Stimulated activated naive CD8-positive, alpha-beta T cell treated with anti-CD3 and anti-CD28 coated beads, Interleukin-15, amount 100 ng/mL, for 72 hours (primary cell): ENCODE measurements at regions not wholly inside any gene's neighbourhood (a gene's known extent, or its start where the extent isn't known, plus 50 kb on each side); places are given as distances from the start of the nearest gene placed in this dataset.
"Not testable (repeated sequence)": the region's sequence is repeated elsewhere in the genome, so short reads cannot be mapped to it uniquely, and the experiment has no call there.

Source experiments
- ATAC-seq: fragments of 150-1000 bp; cut with Tn5 transposase; 2 replicates; pipeline ENCODE4 v1.10.0; 2021; ENCODE audit warnings: mild to moderate bottlenecking, moderate library complexity
- DNase-seq, 2 donors: peaks; one replicate each; pipeline ENCODE4 v3.0.0; 2021 to 2022
- H3K27ac Mint-ChIP-seq, 2 donors: one replicate each; pipeline ENCODE4 v1.8.0; 2022; ENCODE audit warnings: mild to moderate bottlenecking in 2 of 2, mixed read lengths in 2 of 2, moderate library complexity in 2 of 2
- H3K27me3 Mint-ChIP-seq: one replicate; pipeline ENCODE4 v1.8.0; 2022; ENCODE audit warnings: mixed read lengths
- H3K4me1 Mint-ChIP-seq: one replicate; pipeline ENCODE4 v1.8.0; 2022; ENCODE audit warnings: mild to moderate bottlenecking, mixed read lengths
- H3K4me3 Mint-ChIP-seq, 2 donors: one replicate each; pipeline ENCODE4 v1.8.0; 2022; ENCODE audit warnings: mild to moderate bottlenecking in 2 of 2, mixed read lengths in 2 of 2, moderate library complexity in 1 of 2
- H3K9me3 Mint-ChIP-seq, 2 donors: one replicate each; pipeline ENCODE4 v1.8.0; 2022; ENCODE audit warnings: mixed read lengths in 2 of 2

- no peak overlapping the region for H3K27ac Mint-ChIP-seq
- no peaks in the 10 kb centered on the region for H3K4me1 Mint-ChIP-seq
- DNase-seq (no peak), ATAC-seq (no peak)
- H3K4me3 Mint-ChIP-seq = no peak overlapping the region
- H3K9me3 Mint-ChIP-seq = no peaks in the 10 kb centered on the region
- H3K27me3 Mint-ChIP-seq = no peaks in the 10 kb centered on the region
Observed at GRCh38 chr2:186934420-186934819, 85.5 kb upstream of the ZSWIM2 start.

- Mint-ChIP-seq H3K4me1 (no peaks in the 10 kb centered on the region), H3K9me3 (no peaks in the 10 kb centered on the region), H3K4me3 (no peak overlapping the region), H3K27ac (no peak overlapping the region), H3K27me3 (no peaks in the 10 kb centered on the region)
- ATAC-seq (no peak), DNase-seq (no peak)
Observed at GRCh38 chr2:186927867-186928191, 78.9 kb upstream of the ZSWIM2 start.

GRCh38 chr2:186927185-186927866 is 78.4 kb upstream of the ZSWIM2 start:
- no peaks in the 10 kb centered on the region for H3K27me3 Mint-ChIP-seq
- no peak overlapping the region for H3K4me3 Mint-ChIP-seq
- DNase-seq = no peak
- no peak overlapping the region for H3K27ac Mint-ChIP-seq
- no peaks in the 10 kb centered on the region for H3K4me1 Mint-ChIP-seq
- no peak for ATAC-seq
- no peaks in the 10 kb centered on the region for H3K9me3 Mint-ChIP-seq

- ATAC-seq (no peak), DNase-seq (no peak)
- no peak overlapping the region for H3K27ac Mint-ChIP-seq
- H3K4me3 Mint-ChIP-seq = no peak overlapping the region
- no peaks in the 10 kb centered on the region for H3K9me3 Mint-ChIP-seq
- no peaks in the 10 kb centered on the region for H3K4me1 Mint-ChIP-seq
- H3K27me3 Mint-ChIP-seq = no peaks in the 10 kb centered on the region
Observed at GRCh38 chr2:186925514-186925913, 76.5 kb upstream of the ZSWIM2 start.

GRCh38 chr2:186922316-186922715 is 73.3 kb upstream of the ZSWIM2 start:
- not testable (repeated sequence) for H3K27me3 Mint-ChIP-seq, H3K4me1 Mint-ChIP-seq, DNase-seq, H3K9me3 Mint-ChIP-seq, H3K27ac Mint-ChIP-seq, H3K4me3 Mint-ChIP-seq, ATAC-seq

GRCh38 chr2:186919296-186919695 is 70.3 kb upstream of the ZSWIM2 start:
- ATAC-seq = no peak
- no peaks in the 10 kb centered on the region for H3K27me3 Mint-ChIP-seq
- no peak overlapping the region for H3K4me3 Mint-ChIP-seq
- no peaks in the 10 kb centered on the region for H3K4me1 Mint-ChIP-seq
- DNase-seq = no peak
- H3K27ac Mint-ChIP-seq = no peak overlapping the region
- no peaks in the 10 kb centered on the region for H3K9me3 Mint-ChIP-seq

GRCh38 chr2:186918495-186918894 is 69.5 kb upstream of the ZSWIM2 start:
- DNase-seq = no peak
- no peaks in the 10 kb centered on the region for H3K27me3 Mint-ChIP-seq
- H3K9me3 Mint-ChIP-seq = no peaks in the 10 kb centered on the region
- no peak for ATAC-seq
- no peak overlapping the region for H3K4me3 Mint-ChIP-seq
- H3K27ac Mint-ChIP-seq = no peak overlapping the region
- H3K4me1 Mint-ChIP-seq = no peaks in the 10 kb centered on the region

- Mint-ChIP-seq H3K27me3 (no peaks in the 10 kb centered on the region), H3K4me1 (no peaks in the 10 kb centered on the region), H3K27ac (no peak overlapping the region), H3K9me3 (no peaks in the 10 kb centered on the region), H3K4me3 (no peak overlapping the region)
- ATAC-seq (no peak), DNase-seq (no peak)
Observed at GRCh38 chr2:186917866-186918265, 68.9 kb upstream of the ZSWIM2 start.

GRCh38 chr2:186913870-186914269 is 64.9 kb upstream of the ZSWIM2 start:
- H3K4me1 Mint-ChIP-seq = no peaks in the 10 kb centered on the region
- H3K27me3 Mint-ChIP-seq = no peaks in the 10 kb centered on the region
- H3K9me3 Mint-ChIP-seq = no peaks in the 10 kb centered on the region
- no peak for ATAC-seq
- H3K27ac Mint-ChIP-seq = no peak overlapping the region
- DNase-seq = no peak
- H3K4me3 Mint-ChIP-seq = no peak overlapping the region

- H3K4me1 Mint-ChIP-seq = no peaks in the 10 kb centered on the region
- H3K9me3 Mint-ChIP-seq = no peaks in the 10 kb centered on the region
- H3K27ac Mint-ChIP-seq = no peak overlapping the region
- H3K4me3 Mint-ChIP-seq = no peak overlapping the region
- DNase-seq (no peak), ATAC-seq (no peak)
- no peaks in the 10 kb centered on the region for H3K27me3 Mint-ChIP-seq
Observed at GRCh38 chr2:186912979-186913378, 64.0 kb upstream of the ZSWIM2 start.

- ATAC-seq = no peak
- no peaks in the 10 kb centered on the region for H3K27me3 Mint-ChIP-seq
- no peak for DNase-seq
- no peak overlapping the region for H3K27ac Mint-ChIP-seq
- H3K4me3 Mint-ChIP-seq = no peak overlapping the region
- no peaks in the 10 kb centered on the region for H3K9me3 Mint-ChIP-seq
- no peaks in the 10 kb centered on the region for H3K4me1 Mint-ChIP-seq
Observed at GRCh38 chr2:186911551-186912085, 62.6 kb upstream of the ZSWIM2 start.

GRCh38 chr2:186910996-186911395 is 62.0 kb upstream of the ZSWIM2 start:
- no peak overlapping the region for H3K4me3 Mint-ChIP-seq
- no peak overlapping the region for H3K27ac Mint-ChIP-seq
- no peaks in the 10 kb centered on the region for H3K9me3 Mint-ChIP-seq
- no peaks in the 10 kb centered on the region for H3K27me3 Mint-ChIP-seq
- no peaks in the 10 kb centered on the region for H3K4me1 Mint-ChIP-seq
- DNase-seq (no peak), ATAC-seq (no peak)

GRCh38 chr2:186909095-186909494 is 60.1 kb upstream of the ZSWIM2 start:
- DNase-seq (no peak), ATAC-seq (no peak)
- Mint-ChIP-seq H3K27me3 (no peaks in the 10 kb centered on the region), H3K4me1 (no peaks in the 10 kb centered on the region), H3K9me3 (no peaks in the 10 kb centered on the region), H3K27ac (no peak overlapping the region), H3K4me3 (no peak overlapping the region)

- no peak overlapping the region for H3K4me3 Mint-ChIP-seq
- no peak overlapping the region for H3K27ac Mint-ChIP-seq
- no peak for ATAC-seq
- H3K9me3 Mint-ChIP-seq = no peaks in the 10 kb centered on the region
- DNase-seq = no peak
- no peaks in the 10 kb centered on the region for H3K27me3 Mint-ChIP-seq
- H3K4me1 Mint-ChIP-seq = no peaks in the 10 kb centered on the region
Observed at GRCh38 chr2:186907897-186908296, 58.9 kb upstream of the ZSWIM2 start.

GRCh38 chr2:186903216-186903615 is 54.2 kb upstream of the ZSWIM2 start:
- Mint-ChIP-seq H3K4me1 (no peaks in the 10 kb centered on the region), H3K4me3 (no peak overlapping the region), H3K27ac (no peak overlapping the region), H3K9me3 (peaks cover 4% of the 10 kb centered on the region in 2 donors), H3K27me3 (no peaks in the 10 kb centered on the region)
- no peak for ATAC-seq
- no peak for DNase-seq
